Bronchial epithelial cell (primary cell): ENCODE measurements at regions not wholly inside any gene's neighbourhood (a gene's known extent, or its start where the extent isn't known, plus 50 kb on each side); places are given as distances from the start of the nearest gene placed in this dataset.
A peak's percentile ranks its signal among the peaks of the same experiment; 100 is the strongest.

Source experiments
- DNase-seq: peaks from one replicate; pipeline ENCODE4 v3.0.0-alpha.2; 2010; ENCODE audit warnings: low read depth
- FAIRE-seq: peaks from 2 replicates; lab custom pipeline; 2011; peaks lifted over from hg19 to GRCh38; lab: Jason Lieb, UNC
- H3K27me3 ChIP-seq: 2 replicates; pipeline ENCODE4 v1.5.1; 2011; ENCODE audit warnings: low read length; ENCODE audit not compliant: control insufficient read depth, insufficient read depth
- H3K36me3 ChIP-seq: 2 replicates; pipeline ENCODE4 v1.5.1; 2011; ENCODE audit warnings: low read length; ENCODE audit not compliant: control insufficient read depth, insufficient read depth
- H3K4me3 ChIP-seq: 2 replicates; pipeline ENCODE4 v1.5.1; 2011; ENCODE audit warnings: mild to moderate bottlenecking, low read depth, low read length, control low read depth
- TF ChIP-seq, protein P1 (sequence below): IDR thresholded peaks from 2 replicates; pipeline ENCODE4 v1.5.1; 2011; ENCODE audit warnings: mild to moderate bottlenecking, moderate library complexity, low read length, control low read depth, inconsistent platforms; ENCODE audit not compliant: insufficient read depth, severe bottlenecking

GRCh38 chr1:229896861-229897260 is 170.2 kb upstream of the GALNT2 start:
- TF ChIP-seq, protein P1, sequence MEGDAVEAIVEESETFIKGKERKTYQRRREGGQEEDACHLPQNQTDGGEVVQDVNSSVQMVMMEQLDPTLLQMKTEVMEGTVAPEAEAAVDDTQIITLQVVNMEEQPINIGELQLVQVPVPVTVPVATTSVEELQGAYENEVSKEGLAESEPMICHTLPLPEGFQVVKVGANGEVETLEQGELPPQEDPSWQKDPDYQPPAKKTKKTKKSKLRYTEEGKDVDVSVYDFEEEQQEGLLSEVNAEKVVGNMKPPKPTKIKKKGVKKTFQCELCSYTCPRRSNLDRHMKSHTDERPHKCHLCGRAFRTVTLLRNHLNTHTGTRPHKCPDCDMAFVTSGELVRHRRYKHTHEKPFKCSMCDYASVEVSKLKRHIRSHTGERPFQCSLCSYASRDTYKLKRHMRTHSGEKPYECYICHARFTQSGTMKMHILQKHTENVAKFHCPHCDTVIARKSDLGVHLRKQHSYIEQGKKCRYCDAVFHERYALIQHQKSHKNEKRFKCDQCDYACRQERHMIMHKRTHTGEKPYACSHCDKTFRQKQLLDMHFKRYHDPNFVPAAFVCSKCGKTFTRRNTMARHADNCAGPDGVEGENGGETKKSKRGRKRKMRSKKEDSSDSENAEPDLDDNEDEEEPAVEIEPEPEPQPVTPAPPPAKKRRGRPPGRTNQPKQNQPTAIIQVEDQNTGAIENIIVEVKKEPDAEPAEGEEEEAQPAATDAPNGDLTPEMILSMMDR, result no peak
- Histone ChIP-seq H3K4me3 (no peak overlapping the region), H3K36me3 (no peaks in the 10 kb centered on the region), H3K27me3 (peaks cover 1% of the 10 kb centered on the region)
- FAIRE-seq (peak; percentile 88), DNase-seq (no peak)

DNA sequence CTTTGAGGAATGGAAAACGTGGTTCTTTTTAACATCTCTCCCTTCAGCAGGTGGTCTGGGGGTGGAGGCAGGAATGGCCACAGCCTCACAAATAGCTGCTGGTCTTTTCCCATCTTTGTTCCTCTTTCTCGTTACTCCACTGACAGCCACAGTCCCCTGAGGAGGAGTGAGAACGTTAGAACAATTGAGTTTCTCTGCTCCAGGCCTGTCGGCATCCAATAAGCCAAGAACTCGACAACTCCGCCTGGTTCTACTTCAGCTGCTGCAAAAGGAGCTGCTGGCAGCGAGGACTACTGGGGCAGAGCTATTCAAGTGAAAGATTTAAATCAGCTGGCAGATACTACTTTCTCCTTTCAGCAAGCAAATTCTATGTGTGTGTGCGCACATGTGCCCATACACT is 169.5 kb upstream of the GALNT2 start:
- DNase-seq (no peak), FAIRE-seq (no peak)
- H3K27me3 ChIP-seq, result peaks cover 1% of the 10 kb centered on the region
- TF ChIP-seq, protein P1, result no peak
- H3K36me3 ChIP-seq, result no peaks in the 10 kb centered on the region
- no peak overlapping the region for H3K4me3 ChIP-seq

DNA sequence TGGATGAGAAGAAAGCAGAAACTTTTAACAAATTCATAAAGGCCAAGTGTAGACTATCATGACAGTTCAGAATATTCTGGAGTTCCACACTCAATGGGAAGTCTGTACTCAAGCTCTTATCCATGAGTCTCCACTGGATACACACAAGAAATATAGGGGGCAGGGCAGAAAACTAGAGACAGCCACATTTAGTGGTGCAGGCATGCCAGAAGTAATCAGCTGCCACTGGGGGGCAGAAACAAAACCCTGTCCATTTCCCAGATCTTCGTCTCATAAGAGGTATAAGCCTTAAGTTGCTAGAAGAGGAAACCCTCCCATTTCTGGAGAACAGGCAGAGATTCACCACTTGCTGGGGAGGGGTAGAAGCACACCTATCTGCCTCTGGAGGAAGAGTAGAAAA is 166.8 kb upstream of the GALNT2 start:
- TF ChIP-seq, protein P1, result no peak
- FAIRE-seq, result no peak

GRCh38 chr1:229905031-229905545 is 161.9 kb upstream of the GALNT2 start:
- FAIRE-seq (no peak), DNase-seq (no peak)
- H3K4me3 ChIP-seq, result no peak overlapping the region
- no peaks in the 10 kb centered on the region for H3K36me3 ChIP-seq
- TF ChIP-seq, protein P1, result no peak
- peaks cover 4% of the 10 kb centered on the region for H3K27me3 ChIP-seq

More for the DNA sequence above, 166.8 kb upstream of the GALNT2 start:
- peaks cover 1% of the 10 kb centered on the region for H3K27me3 ChIP-seq
- H3K36me3 ChIP-seq, result no peaks in the 10 kb centered on the region
- H3K4me3 ChIP-seq, result no peak overlapping the region
- DNase-seq, result no peak

DNA sequence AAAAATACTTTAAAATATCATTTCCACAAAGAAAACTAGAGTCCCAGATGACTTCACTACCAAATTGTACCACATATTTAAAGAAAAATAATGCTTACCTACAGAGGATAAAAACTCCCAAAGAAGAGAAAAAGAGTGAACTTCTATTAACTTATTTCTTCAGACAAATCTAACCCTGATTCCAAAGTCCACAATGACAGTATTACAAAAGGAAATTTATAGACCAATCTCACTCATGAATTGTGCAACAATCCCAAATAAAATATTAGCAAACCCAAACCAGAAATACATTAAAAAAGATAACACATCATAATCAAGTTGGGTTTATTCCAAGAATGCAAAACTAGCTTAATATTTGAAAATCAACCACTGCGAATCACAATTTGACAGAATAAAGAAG is 161.4 kb upstream of the GALNT2 start:
- TF ChIP-seq, protein P1, result no peak
- Histone ChIP-seq H3K36me3 (no peaks in the 10 kb centered on the region), H3K27me3 (peaks cover 4% of the 10 kb centered on the region), H3K4me3 (no peak overlapping the region)
- FAIRE-seq, result no peak
- DNase-seq, result no peak

DNA sequence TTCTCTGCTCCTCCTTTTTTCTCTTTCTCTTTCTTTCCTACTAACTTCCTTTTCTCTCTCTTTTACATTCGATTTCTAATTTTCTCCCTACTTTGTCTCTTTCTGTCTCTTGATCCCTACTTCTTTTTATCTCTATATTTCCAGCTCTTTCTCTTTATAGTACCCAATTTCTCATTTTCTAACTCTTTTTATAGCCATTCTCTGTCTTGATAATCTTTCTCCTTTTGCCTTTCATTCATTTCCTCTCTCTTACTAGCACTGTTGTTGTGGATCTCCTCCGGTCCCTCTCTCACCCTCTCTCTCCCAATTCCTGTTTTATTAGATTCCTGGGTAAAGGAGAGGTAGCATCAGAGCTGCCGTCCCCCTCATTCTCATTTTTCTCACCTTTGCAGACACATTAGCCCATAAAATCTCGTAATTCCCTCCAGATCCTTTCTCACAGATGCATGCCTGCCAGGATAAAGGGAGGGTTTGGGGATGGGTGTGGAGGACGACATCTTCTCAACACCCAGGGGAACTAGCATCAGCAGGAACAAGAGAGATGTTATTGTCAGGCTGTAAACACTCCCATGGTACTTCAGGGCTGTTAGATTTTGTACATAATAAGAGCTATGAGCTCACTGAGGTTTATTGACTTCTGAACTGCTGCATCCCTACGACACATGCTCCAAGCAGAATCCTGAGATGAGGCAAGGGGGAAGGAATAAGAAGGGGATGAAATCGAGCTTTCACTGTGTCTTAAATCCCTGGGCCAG is 159.0 kb upstream of the GALNT2 start:
- H3K4me3 ChIP-seq, result no peak overlapping the region
- TF ChIP-seq, protein P1, result no peak
- peaks cover 6% of the 10 kb centered on the region for H3K27me3 ChIP-seq
- no peaks in the 10 kb centered on the region for H3K36me3 ChIP-seq
- FAIRE-seq (no peak), DNase-seq (no peak)
